RCC 7860 (cell line): ENCODE measurements at regions not wholly inside any gene's neighbourhood (a gene's known extent, or its start where the extent isn't known, plus 50 kb on each side); places are given as distances from the start of the nearest gene placed in this dataset.
A peak's percentile ranks its signal among the peaks of the same experiment; 100 is the strongest.

Experiments used
- DNase-seq: peaks from one replicate; pipeline ENCODE4 v3.0.0-alpha.2; 2015; ENCODE audit warnings: low spot score
- FAIRE-seq: peaks from 2 replicates; lab custom pipeline; 2012; peaks lifted over from hg19 to GRCh38; lab: Jason Lieb, UNC

GRCh38 chr11:112831041-112831440 lies 130.2 kb upstream of the NCAM1 start:
- DNase-seq (no peak), FAIRE-seq (no peak)

DNA sequence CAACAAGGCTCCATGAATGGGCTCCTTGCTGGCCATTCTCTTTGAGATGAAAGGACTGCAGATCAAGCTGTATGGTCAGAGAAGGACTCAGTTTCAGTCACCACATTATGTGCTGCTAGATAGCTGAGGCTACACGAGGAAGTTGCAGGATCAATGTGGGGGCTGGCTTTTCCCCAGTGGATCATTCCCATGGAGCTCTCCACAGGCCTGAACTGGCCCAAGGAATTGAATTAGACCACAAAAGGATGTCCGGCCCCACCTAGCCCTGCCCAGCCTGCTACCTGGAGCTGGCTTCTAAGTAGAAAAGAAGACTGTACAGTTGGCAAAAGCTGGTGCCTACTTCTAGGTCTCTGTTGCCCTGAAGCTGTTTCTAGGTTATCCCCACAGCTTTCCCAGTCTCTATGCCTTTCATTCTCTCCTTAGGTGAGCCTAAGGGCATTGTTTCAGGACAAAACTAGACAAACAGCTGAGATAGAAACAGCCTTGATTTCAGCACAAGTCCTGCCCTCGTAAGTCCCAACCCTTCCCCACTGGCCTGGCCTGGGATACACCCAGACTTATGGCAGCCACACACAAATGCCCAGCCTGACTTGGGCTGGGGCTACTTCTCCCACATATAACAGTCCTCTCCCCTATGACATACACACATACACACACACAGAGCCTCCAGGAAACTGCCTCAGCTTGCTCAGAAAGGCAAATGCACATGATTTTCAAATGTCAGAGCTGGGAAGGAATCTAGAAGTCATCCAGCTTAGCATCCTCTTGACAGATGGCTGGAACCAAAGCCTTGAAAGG lies 129.1 kb upstream of the NCAM1 start:
- no peak for FAIRE-seq
- DNase-seq = no peak

- DNase-seq = no peak
- FAIRE-seq = no peak
Observed at GRCh38 chr11:112834277-112834755, 126.9 kb upstream of the NCAM1 start.

- DNase-seq = no peak
- no peak for FAIRE-seq
Observed at GRCh38 chr11:112835591-112836255, 125.5 kb upstream of the NCAM1 start.

- DNase-seq = no peak
- no peak for FAIRE-seq
Observed at GRCh38 chr11:112836256-112836602, 125.0 kb upstream of the NCAM1 start.

DNA sequence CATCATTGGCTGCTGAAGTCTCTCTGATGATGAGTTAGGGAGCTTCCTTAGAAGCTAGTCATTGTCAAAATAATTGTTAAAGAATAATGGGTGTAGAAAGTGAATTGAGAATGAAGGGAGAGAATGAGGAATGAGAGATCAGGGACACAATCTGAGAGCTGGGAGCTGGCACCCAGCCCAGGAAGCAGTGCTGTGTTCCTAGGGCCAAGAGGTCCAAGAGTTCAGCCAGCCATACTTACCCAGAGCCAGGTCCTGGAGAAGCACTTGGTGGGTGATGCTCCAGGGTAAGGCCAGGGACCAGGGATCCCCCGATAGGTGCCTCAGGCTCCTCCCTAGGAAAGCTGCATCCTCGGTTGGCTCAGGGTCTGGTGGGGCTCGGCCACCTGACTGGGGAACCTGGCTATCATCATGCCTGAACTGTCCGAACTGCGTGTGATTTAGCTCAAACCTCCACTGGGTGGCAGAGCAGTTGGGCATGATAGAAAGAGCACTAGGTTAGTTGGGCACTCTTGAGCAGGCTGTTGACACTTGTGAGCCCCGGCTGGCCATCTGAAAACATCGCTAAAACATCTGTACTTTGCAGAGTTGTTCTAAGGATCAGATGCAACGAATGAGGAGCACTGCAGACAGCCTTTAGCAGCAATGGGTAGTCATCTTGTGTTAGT lies 123.9 kb upstream of the NCAM1 start:
- no peak for FAIRE-seq
- DNase-seq = no peak

DNA sequence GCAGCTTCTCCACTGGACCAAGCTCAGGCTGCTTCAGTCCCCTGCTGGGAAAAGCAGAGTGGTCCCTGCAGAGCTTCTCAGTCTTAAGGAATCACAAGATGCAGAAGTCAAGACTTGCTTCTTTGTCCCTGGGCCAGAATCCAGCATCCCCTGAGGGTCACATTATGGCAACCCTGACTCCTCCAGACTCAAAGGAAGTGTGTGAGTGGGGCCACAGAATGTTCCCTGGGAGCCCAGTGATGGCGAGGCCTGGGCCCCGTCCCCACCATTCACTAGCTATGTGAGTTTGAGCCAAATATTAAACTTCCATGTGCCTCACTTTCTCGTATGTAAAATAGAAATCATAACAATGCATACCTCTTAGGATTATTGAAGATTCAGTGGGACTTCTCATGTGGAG lies 122.2 kb upstream of the NCAM1 start:
- DNase-seq = no peak
- FAIRE-seq = no peak

DNA sequence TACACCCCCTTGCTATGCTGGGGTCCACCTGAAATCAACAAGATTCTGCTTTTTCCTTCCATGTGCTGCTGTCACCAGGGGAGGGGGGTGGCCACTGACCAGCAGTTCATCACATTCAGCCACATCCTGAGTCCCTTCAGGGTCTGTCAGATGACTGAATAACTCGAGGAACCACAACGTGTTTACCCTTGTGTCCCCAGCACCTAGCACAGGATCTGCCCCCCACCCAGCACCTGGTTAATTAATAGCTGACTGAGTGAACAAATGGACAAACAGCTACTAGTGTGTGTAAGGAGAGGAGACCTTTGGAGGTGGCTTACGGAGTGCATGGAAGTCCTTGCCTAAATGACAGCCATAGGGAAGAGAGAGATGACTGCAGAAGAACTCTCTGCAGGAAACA lies 119.5 kb upstream of the NCAM1 start:
- no peak for FAIRE-seq

GRCh38 chr11:112842151-112842550 lies 119.1 kb upstream of the NCAM1 start:
- FAIRE-seq = no peak
- no peak for DNase-seq

More for the DNA sequence above, 119.5 kb upstream of the NCAM1 start:
- peak; percentile 4 for DNase-seq

GRCh38 chr11:112844517-112844916 lies 116.7 kb upstream of the NCAM1 start:
- FAIRE-seq (no peak), DNase-seq (no peak)

- DNase-seq = no peak
Observed at GRCh38 chr11:112847568-112847967, 113.7 kb upstream of the NCAM1 start.

GRCh38 chr11:112852143-112852866 lies 108.9 kb upstream of the NCAM1 start:
- DNase-seq (peak; percentile 82), FAIRE-seq (peak; percentile 90)

More at GRCh38 chr11:112847568-112847967, 113.7 kb upstream of the NCAM1 start:
- FAIRE-seq = no peak

DNA sequence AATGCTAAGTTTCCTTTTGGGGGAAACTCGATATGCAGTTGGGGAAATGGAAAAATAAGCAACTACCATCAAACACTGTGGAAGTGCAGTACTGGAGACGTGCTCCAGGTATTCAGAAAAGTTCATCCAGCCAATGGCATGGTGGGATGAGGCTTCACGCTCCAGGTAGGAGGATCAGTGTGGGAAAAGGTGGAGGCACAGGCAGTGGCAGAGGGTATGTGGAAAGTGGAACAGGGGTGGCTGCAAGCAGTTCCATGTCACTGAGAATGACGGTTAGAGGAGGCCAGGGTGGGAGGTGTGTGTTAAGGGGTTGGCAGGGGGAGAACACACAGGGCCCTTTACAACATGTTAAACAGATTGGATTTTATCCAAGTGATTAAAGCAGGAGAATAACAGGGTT lies 105.1 kb upstream of the NCAM1 start:
- FAIRE-seq (no peak), DNase-seq (no peak)

GRCh38 chr11:112856591-112856990 lies 104.6 kb upstream of the NCAM1 start:
- no peak for FAIRE-seq
- no peak for DNase-seq

DNA sequence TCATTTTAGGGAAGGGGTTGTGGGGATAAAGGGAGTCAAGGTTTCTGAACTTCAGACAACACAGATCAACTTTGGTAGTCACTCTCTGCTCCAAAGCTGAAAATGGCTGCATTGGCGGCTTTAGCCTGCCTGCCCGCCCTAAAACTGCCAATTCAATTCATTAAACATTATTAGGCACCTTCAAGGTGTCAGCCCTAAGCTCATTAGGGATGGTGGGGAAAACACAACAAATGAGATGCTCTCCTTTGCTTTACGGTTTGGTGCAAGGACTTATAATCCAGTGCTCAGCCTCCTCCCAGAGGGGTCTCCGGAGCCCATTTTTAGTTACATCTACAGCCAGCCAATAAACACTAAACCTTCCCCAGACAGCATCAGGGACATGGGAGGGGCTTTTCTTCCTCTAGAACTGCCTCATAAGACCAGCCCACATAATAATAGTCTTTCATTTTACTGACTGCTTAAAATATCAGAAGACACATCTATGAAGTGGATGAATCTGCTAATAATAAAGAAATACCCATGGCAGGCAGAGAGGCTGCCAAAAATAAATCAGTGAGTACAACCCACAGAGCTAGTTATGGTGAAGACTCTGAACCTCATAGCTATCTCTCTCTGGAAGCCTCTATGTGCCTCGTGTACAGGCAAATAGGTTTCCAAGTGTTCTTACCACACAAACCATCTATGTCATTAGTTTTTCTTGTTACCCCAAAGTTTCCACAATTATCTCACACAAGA lies 102.8 kb upstream of the NCAM1 start:
- DNase-seq (no peak), FAIRE-seq (no peak)

- no peak for DNase-seq
- FAIRE-seq = no peak
Observed at GRCh38 chr11:112859787-112860186, 101.4 kb upstream of the NCAM1 start.

GRCh38 chr11:112861356-112861755 lies 99.9 kb upstream of the NCAM1 start:
- no peak for DNase-seq
- no peak for FAIRE-seq

DNA sequence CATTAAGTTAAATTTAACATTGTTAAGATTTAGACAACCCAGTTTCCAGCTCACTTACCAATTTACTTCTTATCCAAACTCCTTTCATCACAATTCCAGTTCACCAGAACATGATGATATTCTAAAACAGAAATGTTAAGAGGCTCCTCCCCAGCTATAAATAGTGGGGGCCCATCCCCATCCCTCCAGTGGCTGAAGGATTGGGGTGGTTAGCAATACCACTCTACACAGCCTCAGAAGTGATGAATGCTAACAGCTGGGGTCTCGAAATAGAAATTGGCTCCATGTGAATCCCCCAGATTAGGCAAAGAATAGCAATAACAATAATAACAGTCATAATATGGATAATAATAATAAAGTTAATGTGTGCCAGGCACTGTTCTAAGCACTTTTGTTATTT lies 97.9 kb upstream of the NCAM1 start:
- FAIRE-seq (no peak), DNase-seq (no peak)

GRCh38 chr11:112864672-112865071 lies 96.5 kb upstream of the NCAM1 start:
- no peak for FAIRE-seq
- no peak for DNase-seq

DNA sequence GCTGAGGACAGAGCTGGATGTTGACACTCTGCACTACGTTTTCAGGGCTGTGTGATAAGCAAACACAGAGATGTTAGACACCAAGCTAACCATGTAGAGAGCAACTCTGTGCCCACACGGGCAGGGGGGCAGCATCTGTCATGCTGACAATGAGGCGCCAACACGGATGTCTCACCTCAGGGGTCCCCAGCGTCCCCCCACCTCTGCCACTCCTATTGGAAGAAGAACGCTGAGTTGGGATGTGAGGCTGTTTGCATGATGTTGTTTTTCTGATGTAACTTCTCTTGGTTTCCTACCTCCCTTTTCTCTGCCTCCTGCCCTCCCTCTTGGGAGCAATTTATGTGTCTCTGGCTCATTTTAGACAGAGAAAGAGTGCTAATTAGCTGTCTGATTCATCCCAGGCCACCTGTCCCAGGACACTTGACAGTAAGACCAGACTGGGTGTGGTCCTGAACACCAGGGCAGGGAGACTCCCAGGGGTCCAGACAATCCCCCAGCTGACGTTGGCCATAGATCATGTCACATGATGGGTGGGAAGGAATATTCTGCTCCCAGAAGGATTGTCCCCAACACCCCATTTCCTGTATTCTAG lies 89.2 kb upstream of the NCAM1 start:
- FAIRE-seq (no peak), DNase-seq (no peak)
